HepG2 (cell line): ENCODE measurements at regions not wholly inside any gene's neighbourhood (a gene's known extent, or its start where the extent isn't known, plus 50 kb on each side); places are given as distances from the start of the nearest gene placed in this dataset.
"Not testable (repeated sequence)": the region's sequence is repeated elsewhere in the genome, so short reads cannot be mapped to it uniquely, and the experiment has no call there.

ENCODE experiments used
- CTCF ChIP-seq: sonication (generic); formaldehyde crosslinking; IDR thresholded peaks from 2 replicates; pipeline ENCODE4 v1.5.0; 2020; ENCODE audit warnings: mild to moderate bottlenecking, missing genetic modification reagents, moderate library complexity
- MIER3 ChIP-seq: IDR thresholded peaks from 2 replicates; pipeline ENCODE4 v1.6.1; 2016; ENCODE audit warnings: missing compliant biosample characterization, borderline replicate concordance
- ZNF740 ChIP-seq: sonication (generic); formaldehyde crosslinking; IDR thresholded peaks from 2 replicates; pipeline ENCODE4 v1.4.0; 2020; ENCODE audit warnings: missing genetic modification reagents

- TF ChIP-seq MIER3 (CRISPR knock-in tag); CTCF (CRISPR knock-in tag); ZNF740: not testable (repeated sequence)
Observed at GRCh38 chr12:58336581-58337242, 395.3 kb downstream of the ATP23 start.
